ENCODE measurements at regions not wholly inside any gene's neighbourhood (a gene's known extent, or its start where the extent isn't known, plus 50 kb on each side); places are given as distances from the start of the nearest gene placed in this dataset.
A peak's percentile ranks its signal among the peaks of the same experiment; 100 is the strongest.

DNA sequence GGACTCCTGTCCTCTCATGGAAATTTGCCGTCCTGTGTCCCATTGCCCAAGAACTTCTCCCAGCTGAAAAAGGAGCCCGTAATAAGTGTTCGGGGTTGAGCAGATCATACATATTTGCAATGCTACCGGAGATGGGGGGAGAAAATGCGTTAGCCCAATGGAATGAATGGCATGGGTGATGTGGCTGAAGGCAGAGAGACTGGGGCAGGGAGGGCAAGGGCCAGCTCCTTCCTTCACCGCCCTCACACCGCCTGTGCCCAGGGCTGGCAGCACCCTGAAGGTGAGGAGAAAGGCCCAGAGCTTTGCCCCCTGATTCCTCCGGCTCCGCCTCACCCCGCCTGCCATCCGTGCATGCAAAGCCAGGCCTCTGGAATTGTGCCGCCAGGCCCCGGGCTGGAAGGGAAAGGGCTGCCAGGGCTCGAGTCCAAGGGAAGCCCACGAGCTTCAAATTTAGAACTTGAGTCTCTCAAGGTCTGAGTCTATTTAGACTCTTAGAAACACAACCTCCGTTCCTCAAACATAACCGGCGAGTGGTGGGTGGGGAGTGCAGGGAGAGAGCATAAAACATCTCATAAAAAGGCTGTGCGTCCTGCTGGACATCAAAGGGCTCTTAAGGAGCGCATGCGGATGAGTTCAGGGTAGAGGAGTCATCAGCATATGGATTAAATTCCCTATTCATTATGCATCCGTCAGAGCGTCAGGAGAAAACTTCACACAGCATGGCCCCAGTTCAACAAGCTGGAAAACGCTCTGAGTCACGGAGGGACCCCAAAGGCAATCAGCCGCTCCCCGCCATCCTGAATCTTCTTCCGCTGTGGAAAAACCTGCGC, 121.7 kb upstream of the GLI2 start:
- H3K27me3 ChIP-seq (replicated peaks) = no peaks in the 10 kb centered on the region
- peak overlapping the region; percentile 91 for H3K27ac ChIP-seq
- in situ Hi-C loops (cut with HindIII; ENCODE audit: low pct_ligation_motif_present, low sequenced_read_pairs) = no loop called here
- peak; percentile 78 for DNase-seq
- no peak overlapping the region for H3K4me3 ChIP-seq (ENCODE audit: low read depth, low read length)
- no peaks in the 10 kb centered on the region for H3K36me3 ChIP-seq (replicated peaks)
- TF ChIP-seq, protein P1, sequence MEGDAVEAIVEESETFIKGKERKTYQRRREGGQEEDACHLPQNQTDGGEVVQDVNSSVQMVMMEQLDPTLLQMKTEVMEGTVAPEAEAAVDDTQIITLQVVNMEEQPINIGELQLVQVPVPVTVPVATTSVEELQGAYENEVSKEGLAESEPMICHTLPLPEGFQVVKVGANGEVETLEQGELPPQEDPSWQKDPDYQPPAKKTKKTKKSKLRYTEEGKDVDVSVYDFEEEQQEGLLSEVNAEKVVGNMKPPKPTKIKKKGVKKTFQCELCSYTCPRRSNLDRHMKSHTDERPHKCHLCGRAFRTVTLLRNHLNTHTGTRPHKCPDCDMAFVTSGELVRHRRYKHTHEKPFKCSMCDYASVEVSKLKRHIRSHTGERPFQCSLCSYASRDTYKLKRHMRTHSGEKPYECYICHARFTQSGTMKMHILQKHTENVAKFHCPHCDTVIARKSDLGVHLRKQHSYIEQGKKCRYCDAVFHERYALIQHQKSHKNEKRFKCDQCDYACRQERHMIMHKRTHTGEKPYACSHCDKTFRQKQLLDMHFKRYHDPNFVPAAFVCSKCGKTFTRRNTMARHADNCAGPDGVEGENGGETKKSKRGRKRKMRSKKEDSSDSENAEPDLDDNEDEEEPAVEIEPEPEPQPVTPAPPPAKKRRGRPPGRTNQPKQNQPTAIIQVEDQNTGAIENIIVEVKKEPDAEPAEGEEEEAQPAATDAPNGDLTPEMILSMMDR (IDR thresholded peaks at IDR 0.05; ENCODE audit: low read depth, low read length, missing control alignments) = no peak

DNA sequence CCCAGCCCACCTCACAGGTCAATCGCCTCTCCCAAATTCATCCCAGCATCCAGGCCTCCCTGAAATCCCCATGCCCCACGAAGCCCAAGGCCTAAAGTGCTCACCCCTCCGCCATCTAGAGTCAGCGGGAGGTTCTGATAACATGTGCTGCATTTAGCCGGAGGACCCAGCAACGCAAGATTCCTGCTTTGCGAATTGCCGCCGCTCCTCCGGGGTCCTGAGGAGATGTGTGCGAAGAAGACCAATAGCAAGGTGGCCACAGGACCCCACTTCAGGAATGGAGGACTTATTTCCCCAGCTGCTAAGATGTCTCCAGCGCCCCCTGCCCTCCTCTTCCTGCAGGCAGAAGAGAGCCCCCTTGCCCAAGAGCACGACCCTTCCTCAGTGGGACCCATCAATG, 120.8 kb upstream of the GLI2 start:
- Histone ChIP-seq H3K36me3 (replicated peaks) (no peaks in the 10 kb centered on the region), H3K27me3 (replicated peaks) (no peaks in the 10 kb centered on the region), H3K27ac (peak overlapping the region; percentile 91), H3K4me3 (ENCODE audit: low read depth, low read length) (no peak overlapping the region)
- in situ Hi-C loops (cut with HindIII; ENCODE audit: low pct_ligation_motif_present, low sequenced_read_pairs) = no loop called here
- DNase-seq = no peak
- TF ChIP-seq, protein P1 (IDR thresholded peaks at IDR 0.05; ENCODE audit: low read depth, low read length, missing control alignments) = no peak

DNA sequence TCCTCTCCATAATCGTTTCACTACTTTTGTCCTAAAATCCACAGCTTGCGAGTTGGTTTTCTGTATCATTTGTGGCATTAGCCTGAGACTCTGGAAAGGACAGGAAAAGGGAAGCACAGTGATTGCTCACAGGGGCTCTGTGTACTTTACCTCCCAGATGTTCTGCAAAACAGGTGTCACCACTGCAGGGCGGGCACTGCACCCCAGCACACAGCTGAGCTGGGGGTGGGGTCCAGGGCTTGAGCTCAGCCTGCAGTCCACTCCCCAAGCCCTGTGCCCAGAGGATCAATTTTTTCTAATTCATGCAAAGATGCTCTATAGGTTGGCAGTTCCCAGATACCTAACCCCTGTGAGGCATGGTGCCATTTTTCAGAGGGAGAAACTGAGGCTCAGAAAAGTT, 119.4 kb upstream of the GLI2 start:
- H3K27ac ChIP-seq = no peak overlapping the region
- H3K4me3 ChIP-seq (ENCODE audit: low read depth, low read length) = no peak overlapping the region
- H3K27me3 ChIP-seq (replicated peaks) = no peaks in the 10 kb centered on the region
- TF ChIP-seq, protein P1 (IDR thresholded peaks at IDR 0.05; ENCODE audit: low read depth, low read length, missing control alignments) = no peak
- DNase-seq = no peak
- no peaks in the 10 kb centered on the region for H3K36me3 ChIP-seq (replicated peaks)
- in situ Hi-C loops (cut with HindIII; ENCODE audit: low pct_ligation_motif_present, low sequenced_read_pairs) = no loop called here

DNA sequence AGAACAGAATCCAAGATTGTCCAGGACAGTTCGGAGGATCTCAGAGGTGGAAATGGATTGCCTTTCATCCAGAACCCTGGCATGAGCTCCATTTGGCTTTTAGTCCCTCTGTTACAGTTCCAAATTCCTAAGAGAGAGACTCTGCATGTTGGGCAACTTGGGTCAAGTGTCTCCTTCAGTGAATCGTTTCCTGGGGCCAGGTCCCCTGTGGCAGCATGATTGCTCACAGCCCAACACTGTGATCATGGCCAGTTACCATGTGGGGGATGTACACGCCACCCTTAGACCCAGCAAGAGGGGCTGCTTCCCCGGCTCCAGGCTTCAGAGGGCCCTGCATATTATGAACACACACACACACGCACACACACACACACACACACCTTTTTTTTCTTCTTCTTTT, 118.6 kb upstream of the GLI2 start:
- no peak overlapping the region for H3K4me3 ChIP-seq (ENCODE audit: low read depth, low read length)
- TF ChIP-seq, protein P1 (IDR thresholded peaks at IDR 0.05; ENCODE audit: low read depth, low read length, missing control alignments) = no peak
- in situ Hi-C loops (cut with HindIII; ENCODE audit: low pct_ligation_motif_present, low sequenced_read_pairs) = no loop called here
- DNase-seq = no peak
- no peaks in the 10 kb centered on the region for H3K36me3 ChIP-seq (replicated peaks)
- no peak overlapping the region for H3K27ac ChIP-seq
- H3K27me3 ChIP-seq (replicated peaks) = no peaks in the 10 kb centered on the region

DNA sequence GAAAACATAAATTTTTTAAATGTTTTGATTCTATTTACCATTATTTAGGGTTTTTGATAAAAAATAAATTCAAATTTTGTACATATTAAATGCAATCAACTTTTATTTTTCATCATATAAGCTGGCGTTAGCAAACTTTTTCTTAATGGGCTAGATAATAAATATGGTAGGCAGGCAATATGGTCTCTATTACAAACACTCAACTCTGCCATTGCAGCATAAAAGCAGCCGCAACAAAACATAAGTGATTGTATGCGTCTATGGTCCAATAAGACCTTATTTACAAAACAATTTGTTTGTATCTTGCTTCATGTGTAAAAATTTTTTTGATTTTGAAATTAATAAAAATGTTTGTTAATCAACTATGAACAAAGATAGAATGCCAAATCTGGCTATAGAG, 116.8 kb upstream of the GLI2 start:
- no peaks in the 10 kb centered on the region for H3K27me3 ChIP-seq (replicated peaks)
- in situ Hi-C loops (cut with HindIII; ENCODE audit: low pct_ligation_motif_present, low sequenced_read_pairs) = no loop called here
- TF ChIP-seq, protein P1 (IDR thresholded peaks at IDR 0.05; ENCODE audit: low read depth, low read length, missing control alignments) = no peak
- no peak overlapping the region for H3K27ac ChIP-seq
- H3K4me3 ChIP-seq (ENCODE audit: low read depth, low read length) = no peak overlapping the region
- DNase-seq = no peak
- no peaks in the 10 kb centered on the region for H3K36me3 ChIP-seq (replicated peaks)

DNA sequence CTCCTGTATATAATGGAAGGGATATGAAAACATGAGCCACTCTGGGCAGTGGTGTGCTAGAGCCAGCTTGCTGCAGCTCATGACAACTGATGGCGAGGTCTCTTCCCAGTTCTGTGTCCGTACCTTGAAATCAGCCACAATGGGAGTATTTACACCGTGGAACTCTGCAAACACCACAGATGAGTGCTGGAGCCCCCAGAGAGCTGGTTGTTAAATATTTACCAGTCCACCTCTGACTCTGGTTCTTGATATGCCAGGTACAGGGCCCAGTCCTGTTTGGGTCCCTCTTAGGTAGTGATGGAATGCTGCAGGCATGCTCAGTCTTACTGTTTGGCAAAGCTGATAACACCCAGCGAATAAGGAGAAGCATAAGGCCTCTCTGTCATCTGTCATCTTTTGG, 116.1 kb upstream of the GLI2 start:
- no peak for DNase-seq
- H3K27ac ChIP-seq = no peak overlapping the region
- in situ Hi-C loops (cut with HindIII; ENCODE audit: low pct_ligation_motif_present, low sequenced_read_pairs) = no loop called here

More for the DNA sequence above, 116.1 kb upstream of the GLI2 start:
- no peak overlapping the region for H3K4me3 ChIP-seq (ENCODE audit: low read depth, low read length)
- H3K27me3 ChIP-seq (replicated peaks) = no peaks in the 10 kb centered on the region
- TF ChIP-seq, protein P1 (IDR thresholded peaks at IDR 0.05; ENCODE audit: low read depth, low read length, missing control alignments) = no peak
- no peaks in the 10 kb centered on the region for H3K36me3 ChIP-seq (replicated peaks)
